Keratinocyte (primary cell): ENCODE measurements at regions not wholly inside any gene's neighbourhood (a gene's known extent, or its start where the extent isn't known, plus 50 kb on each side); places are given as distances from the start of the nearest gene placed in this dataset.

Experiments used
- CTCF ChIP-seq, 3 experiments: IDR thresholded peaks in 1 of 3; conservative IDR thresholded peaks in 1 of 3; optimal IDR thresholded peaks in 1 of 3; 2 replicates in 2 of 3; 3 replicates in 1 of 3; pipeline versions ENCODE3 to v1.5.1; 2011; ENCODE audit warnings: low read length in 3 of 3, mild to moderate bottlenecking in 3 of 3, moderate library complexity in 2 of 3, control low read depth in 1 of 3, inconsistent platforms in 1 of 3; ENCODE audit not compliant: insufficient read depth in 2 of 3; ENCODE audit errors: extremely low read depth in 1 of 3
- EZH2 ChIP-seq: IDR thresholded peaks from one replicate; pipeline ENCODE4 v1.6.1; 2012; ENCODE audit warnings: inconsistent platforms, mild to moderate bottlenecking, low read length, moderate library complexity

GRCh38 chr7:46229409-46229808, 308.3 kb upstream of the IGFBP3 start:
- TF ChIP-seq CTCF (optimal IDR thresholded peaks at IDR 0.05 in 1 of 3, IDR thresholded peaks at IDR 0.05 in 1 of 3, conservative IDR thresholded peaks at IDR 0.05 in 1 of 3; ENCODE audit: extremely low read depth in 1 of 3, insufficient read depth in 2 of 3, low read length in 3 of 3), result no peak
- no peak for TF ChIP-seq EZH2
